GM12878 (cell line): ENCODE measurements at regions not wholly inside any gene's neighbourhood (a gene's known extent, or its start where the extent isn't known, plus 50 kb on each side); places are given as distances from the start of the nearest gene placed in this dataset.

Source experiments
- ATAC-seq: fragments of 200-7000 bp; cut with Tn5 transposase; 3 replicates; pipeline ENCODE4 v1.9.1; 2020; ENCODE audit warnings: mild to moderate bottlenecking, moderate library complexity
- BruUV-seq: library from RNA; stranded (reverse); fragments of 400-500 nt; replicated peaks from 2 replicates; lab custom pipeline; 2021; lab: Mats Ljungman, UMichigan
- CTCF ChIA-PET: fragments of 300-600 bp; sonication (Branson Sonifier 250); formaldehyde crosslinking; extraction: SDS; loops from one replicate; lab custom pipeline; 2021; ENCODE audit warnings: inconsistent platforms; lab: Yijun Ruan, JAX
- POLR2A ChIA-PET: fragments of 350-600 bp; formaldehyde crosslinking; extraction: SDS; loops from one replicate; lab custom pipeline; 2021; ENCODE audit warnings: inconsistent platforms; lab: Charles Lee
- RAD21 ChIA-PET: fragments of 300-600 bp; sonication (Branson Sonifier 250); formaldehyde crosslinking; loops from one replicate; lab custom pipeline; 2023; ENCODE audit warnings: antibody characterized with exemption; ENCODE audit not compliant: unreplicated experiment; lab: Charles Lee
- SMC1A ChIA-PET: fragments of 300-600 bp; sonication (Branson Sonifier 250); formaldehyde crosslinking; loops from one replicate; lab custom pipeline; 2023; ENCODE audit not compliant: unreplicated experiment, uncharacterized antibody; lab: Charles Lee
- DNase-seq: peaks from one replicate; pipeline ENCODE4 v3.0.0-alpha.2; 2011; ENCODE audit warnings: low read depth, low spot score
- FAIRE-seq: peaks from 3 replicates; lab custom pipeline; 2011; peaks lifted over from hg19 to GRCh38; lab: Jason Lieb, UNC
- H2AFZ ChIP-seq: 2 replicates; pipeline ENCODE4 v1.6.0; 2011; ENCODE audit warnings: low read depth, low read length, control low read depth; ENCODE audit not compliant: control insufficient read depth
- H3K27ac ChIP-seq: 2 replicates; pipeline ENCODE4 v1.5.1; 2011; ENCODE audit warnings: control low read depth; ENCODE audit not compliant: control insufficient read depth, insufficient read depth
- H3K27me3 ChIP-seq, 2 experiments: replicated peaks in 1 of 2; 2 replicates each; pipeline versions ENCODE4 v1.6.0 to v1.6.1; 2011; ENCODE audit warnings: low read length in 1 of 2; ENCODE audit not compliant: control insufficient read depth in 2 of 2, insufficient read depth in 2 of 2
- H3K36me3 ChIP-seq, 2 experiments: 2 replicates each; pipeline ENCODE4 v1.5.1; 2011; ENCODE audit warnings: low read length in 1 of 2; ENCODE audit not compliant: control insufficient read depth in 2 of 2, insufficient read depth in 2 of 2
- H3K4me1 ChIP-seq: 2 replicates; pipeline ENCODE4 v1.6.1; 2011; ENCODE audit warnings: mild to moderate bottlenecking, low read length, moderate library complexity, mixed read lengths; ENCODE audit not compliant: control insufficient read depth, insufficient read depth
- H3K4me2 ChIP-seq: 2 replicates; pipeline ENCODE4 v1.6.0; 2011; ENCODE audit warnings: control low read depth; ENCODE audit not compliant: control insufficient read depth, insufficient read depth
- H3K4me3 ChIP-seq: fragments of 200-600 bp; sonication (generic); 2 replicates; pipeline ENCODE4 v1.5.1; 2016
- H3K79me2 ChIP-seq: 2 replicates; pipeline ENCODE4 v1.6.0; 2011; ENCODE audit warnings: low read length; ENCODE audit not compliant: control insufficient read depth, insufficient read depth
- H3K9ac ChIP-seq: 2 replicates; pipeline ENCODE4 v1.8.0; 2011; ENCODE audit warnings: low read length, control low read depth, mixed read lengths; ENCODE audit not compliant: control insufficient read depth, insufficient read depth
- H3K9me3 ChIP-seq: replicated peaks from 3 replicates; pipeline ENCODE4 v1.5.1; 2011; ENCODE audit warnings: mild to moderate bottlenecking, low read length; ENCODE audit not compliant: control insufficient read depth, insufficient read depth
- H4K20me1 ChIP-seq: 2 replicates; pipeline ENCODE4 v1.6.0; 2011; ENCODE audit not compliant: control insufficient read depth, insufficient read depth
- CHD4 ChIP-seq: fragments of 200-600 bp; sonication (generic); IDR thresholded peaks from 2 replicates; pipeline ENCODE4 v1.6.1; 2016; ENCODE audit warnings: mild to moderate bottlenecking
- FOXM1 ChIP-seq: IDR thresholded peaks from 2 replicates; pipeline ENCODE4 v1.6.1; 2012; ENCODE audit warnings: low read depth, mild to moderate bottlenecking, inconsistent platforms, low read length, moderate library complexity
- JUND ChIP-seq: IDR thresholded peaks from 2 replicates; pipeline ENCODE4 v1.6.1; 2012; ENCODE audit warnings: low read depth, mild to moderate bottlenecking, low read length, improper control_type of control experiment, moderate library complexity
- KLF5 ChIP-seq: fragments of 450-650 bp; IDR thresholded peaks from 2 replicates; pipeline ENCODE4 v1.6.1; 2014; ENCODE audit warnings: mild to moderate bottlenecking; ENCODE audit not compliant: partially characterized antibody
- MXI1 ChIP-seq: fragments of 150-350 bp; IDR thresholded peaks from 2 replicates; pipeline ENCODE4 v1.6.1; 2011; ENCODE audit warnings: low read depth, mild to moderate bottlenecking, inconsistent platforms, low read length, improper control_type of control experiment
- NBN ChIP-seq: fragments of 450-650 bp; IDR thresholded peaks from 2 replicates; pipeline ENCODE4 v1.6.1; 2016
- RAD51 ChIP-seq: fragments of 450-650 bp; IDR thresholded peaks from 2 replicates; pipeline ENCODE4 v1.6.1; 2016; ENCODE audit warnings: moderate library complexity, mild to moderate bottlenecking, inconsistent platforms
- SIX5 ChIP-seq: IDR thresholded peaks from 2 replicates; pipeline ENCODE4 v1.6.1; 2011; ENCODE audit warnings: mild to moderate bottlenecking, low read depth, low read length, moderate library complexity; ENCODE audit not compliant: severe bottlenecking
- SMAD5 ChIP-seq: IDR thresholded peaks from 2 replicates; pipeline ENCODE4 v1.6.1; 2016; ENCODE audit warnings: antibody characterized with exemption, low read depth
- SMARCA5 ChIP-seq: fragments of 450-650 bp; IDR thresholded peaks from 2 replicates; pipeline ENCODE4 v1.6.1; 2017; ENCODE audit warnings: mild to moderate bottlenecking
- STAT3 ChIP-seq: IDR thresholded peaks from 2 replicates; pipeline ENCODE4 v1.6.1; 2011; ENCODE audit warnings: low read depth, low read length, improper control_type of control experiment
- YY1 ChIP-seq: IDR thresholded peaks from 2 replicates; pipeline ENCODE4 v1.6.1; 2011; ENCODE audit warnings: low read depth, mild to moderate bottlenecking, low read length
- ZNF207 ChIP-seq: fragments of 450-650 bp; IDR thresholded peaks from 2 replicates; pipeline ENCODE4 v1.6.1; 2014; ENCODE audit warnings: antibody characterized with exemption, mild to moderate bottlenecking, borderline replicate concordance
- WGBS: methylation state at CpG from one replicate; pipeline ENCODE4 v1.1.6; 2016; ENCODE audit warnings: low lambda C conversion rate; ENCODE audit not compliant: insufficient replicate concordance, insufficient coverage; ENCODE audit errors: missing lambda C conversion rate; 5-methylcytosine and 5-hydroxymethylcytosine counted together
- in situ Hi-C: fragments of 300-500 bp; cut with MboI; formaldehyde crosslinking; loops from 9 replicates; pipeline ENCODE4 v1.14.3; 2018; ENCODE audit warnings: mixed read lengths
- intact Hi-C: fragments of 100-400 bp; cut with micrococcal nuclease; formaldehyde crosslinking; loops from one replicate; pipeline ENCODE4 v1.14.2; 2022; ENCODE audit not compliant: unreplicated experiment
- TF ChIP-seq, protein P1 (sequence below): fragments of 450-650 bp; IDR thresholded peaks from 2 replicates; pipeline ENCODE4 v1.6.1; 2016; ENCODE audit warnings: mild to moderate bottlenecking, moderate library complexity, borderline replicate concordance
- TF ChIP-seq, protein P2 (sequence below): IDR thresholded peaks from 2 replicates; pipeline ENCODE4 v1.6.1; 2011; ENCODE audit warnings: borderline replicate concordance, low read depth, mild to moderate bottlenecking, moderate library complexity, mixed read lengths, low read length; ENCODE audit not compliant: insufficient read depth; ENCODE audit errors: extremely low read length
- TF ChIP-seq, protein P3 (sequence below): fragments of 450-650 bp; IDR thresholded peaks from 2 replicates; pipeline ENCODE4 v1.6.1; 2016; ENCODE audit warnings: mild to moderate bottlenecking
- TF ChIP-seq, protein P4 (sequence below): fragments of 450-650 bp; IDR thresholded peaks from 2 replicates; pipeline ENCODE4 v1.6.1; 2017; ENCODE audit warnings: borderline replicate concordance

DNA sequence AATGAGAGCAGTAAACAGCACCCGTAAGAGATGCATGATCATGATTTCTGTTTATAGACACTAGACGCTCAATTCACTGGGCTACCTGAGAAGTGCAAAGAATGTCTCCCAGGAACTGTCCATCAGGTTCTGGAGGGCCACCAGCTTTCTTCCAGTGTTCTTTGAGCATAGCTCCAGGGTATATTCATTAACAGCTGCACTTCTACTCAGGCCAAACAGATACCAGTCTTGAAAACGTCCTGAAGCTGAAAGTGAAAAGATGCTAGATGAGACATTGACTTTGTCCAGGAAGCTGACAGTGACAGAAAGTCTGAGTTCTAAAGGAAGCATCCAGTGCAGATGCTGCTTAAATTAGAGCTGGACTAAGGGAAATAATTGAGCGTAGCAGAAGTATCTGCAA is 488.7 kb upstream of the TYRP1 start:
- no peak for DNase-seq
- POLR2A ChIA-PET = no interaction called here
- H4K20me1 ChIP-seq = no peaks in the 10 kb centered on the region
- BruUV-seq = no TSS peak
- SMC1A ChIA-PET = no interaction called here
- H2AFZ ChIP-seq = no peak overlapping the region
- no peak overlapping the region for H3K9ac ChIP-seq
- in situ Hi-C loops = no loop called here
- ATAC-seq = no peak
- FAIRE-seq = no peak
- H3K4me3 ChIP-seq = no peak overlapping the region
- H3K27ac ChIP-seq = no peak overlapping the region
- H3K9me3 ChIP-seq = no peaks in the 10 kb centered on the region
- RAD21 ChIA-PET = no interaction called here
- no peak overlapping the region for H3K4me2 ChIP-seq
- intact Hi-C loops = no loop called here
- no peaks in the 10 kb centered on the region for H3K4me1 ChIP-seq
- no peaks in the 10 kb centered on the region for H3K79me2 ChIP-seq
- no peaks in the 10 kb centered on the region for H3K36me3 ChIP-seq
- 19% methylated on average over 4 of the region's 4 CpGs for WGBS
- CTCF ChIA-PET = no interaction called here
- no peaks in the 10 kb centered on the region for H3K27me3 ChIP-seq
- TF ChIP-seq SIX5 = no peak
- no peak for TF ChIP-seq ZNF207
- no peak for TF ChIP-seq NBN
- no peak for TF ChIP-seq RAD51
- TF ChIP-seq STAT3 = no peak
- TF ChIP-seq, protein P1, sequence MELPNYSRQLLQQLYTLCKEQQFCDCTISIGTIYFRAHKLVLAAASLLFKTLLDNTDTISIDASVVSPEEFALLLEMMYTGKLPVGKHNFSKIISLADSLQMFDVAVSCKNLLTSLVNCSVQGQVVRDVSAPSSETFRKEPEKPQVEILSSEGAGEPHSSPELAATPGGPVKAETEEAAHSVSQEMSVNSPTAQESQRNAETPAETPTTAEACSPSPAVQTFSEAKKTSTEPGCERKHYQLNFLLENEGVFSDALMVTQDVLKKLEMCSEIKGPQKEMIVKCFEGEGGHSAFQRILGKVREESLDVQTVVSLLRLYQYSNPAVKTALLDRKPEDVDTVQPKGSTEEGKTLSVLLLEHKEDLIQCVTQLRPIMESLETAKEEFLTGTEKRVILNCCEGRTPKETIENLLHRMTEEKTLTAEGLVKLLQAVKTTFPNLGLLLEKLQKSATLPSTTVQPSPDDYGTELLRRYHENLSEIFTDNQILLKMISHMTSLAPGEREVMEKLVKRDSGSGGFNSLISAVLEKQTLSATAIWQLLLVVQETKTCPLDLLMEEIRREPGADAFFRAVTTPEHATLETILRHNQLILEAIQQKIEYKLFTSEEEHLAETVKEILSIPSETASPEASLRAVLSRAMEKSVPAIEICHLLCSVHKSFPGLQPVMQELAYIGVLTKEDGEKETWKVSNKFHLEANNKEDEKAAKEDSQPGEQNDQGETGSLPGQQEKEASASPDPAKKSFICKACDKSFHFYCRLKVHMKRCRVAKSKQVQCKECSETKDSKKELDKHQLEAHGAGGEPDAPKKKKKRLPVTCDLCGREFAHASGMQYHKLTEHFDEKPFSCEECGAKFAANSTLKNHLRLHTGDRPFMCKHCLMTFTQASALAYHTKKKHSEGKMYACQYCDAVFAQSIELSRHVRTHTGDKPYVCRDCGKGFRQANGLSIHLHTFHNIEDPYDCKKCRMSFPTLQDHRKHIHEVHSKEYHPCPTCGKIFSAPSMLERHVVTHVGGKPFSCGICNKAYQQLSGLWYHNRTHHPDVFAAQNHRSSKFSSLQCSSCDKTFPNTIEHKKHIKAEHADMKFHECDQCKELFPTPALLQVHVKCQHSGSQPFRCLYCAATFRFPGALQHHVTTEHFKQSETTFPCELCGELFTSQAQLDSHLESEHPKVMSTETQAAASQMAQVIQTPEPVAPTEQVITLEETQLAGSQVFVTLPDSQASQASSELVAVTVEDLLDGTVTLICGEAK = no peak
- no peak for TF ChIP-seq FOXM1
- TF ChIP-seq JUND = no peak
- TF ChIP-seq, protein P2, sequence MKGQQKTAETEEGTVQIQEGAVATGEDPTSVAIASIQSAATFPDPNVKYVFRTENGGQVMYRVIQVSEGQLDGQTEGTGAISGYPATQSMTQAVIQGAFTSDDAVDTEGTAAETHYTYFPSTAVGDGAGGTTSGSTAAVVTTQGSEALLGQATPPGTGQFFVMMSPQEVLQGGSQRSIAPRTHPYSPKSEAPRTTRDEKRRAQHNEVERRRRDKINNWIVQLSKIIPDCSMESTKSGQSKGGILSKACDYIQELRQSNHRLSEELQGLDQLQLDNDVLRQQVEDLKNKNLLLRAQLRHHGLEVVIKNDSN = no peak
- no peak for TF ChIP-seq SMAD5
- TF ChIP-seq SMARCA5 = no peak
- no peak for TF ChIP-seq MXI1
- TF ChIP-seq, protein P3, sequence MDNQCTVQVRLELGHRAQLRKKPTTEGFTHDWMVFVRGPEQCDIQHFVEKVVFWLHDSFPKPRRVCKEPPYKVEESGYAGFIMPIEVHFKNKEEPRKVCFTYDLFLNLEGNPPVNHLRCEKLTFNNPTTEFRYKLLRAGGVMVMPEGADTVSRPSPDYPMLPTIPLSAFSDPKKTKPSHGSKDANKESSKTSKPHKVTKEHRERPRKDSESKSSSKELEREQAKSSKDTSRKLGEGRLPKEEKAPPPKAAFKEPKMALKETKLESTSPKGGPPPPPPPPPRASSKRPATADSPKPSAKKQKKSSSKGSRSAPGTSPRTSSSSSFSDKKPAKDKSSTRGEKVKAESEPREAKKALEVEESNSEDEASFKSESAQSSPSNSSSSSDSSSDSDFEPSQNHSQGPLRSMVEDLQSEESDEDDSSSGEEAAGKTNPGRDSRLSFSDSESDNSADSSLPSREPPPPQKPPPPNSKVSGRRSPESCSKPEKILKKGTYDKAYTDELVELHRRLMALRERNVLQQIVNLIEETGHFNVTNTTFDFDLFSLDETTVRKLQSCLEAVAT = no peak
- no peak for TF ChIP-seq YY1
- TF ChIP-seq, protein P4, sequence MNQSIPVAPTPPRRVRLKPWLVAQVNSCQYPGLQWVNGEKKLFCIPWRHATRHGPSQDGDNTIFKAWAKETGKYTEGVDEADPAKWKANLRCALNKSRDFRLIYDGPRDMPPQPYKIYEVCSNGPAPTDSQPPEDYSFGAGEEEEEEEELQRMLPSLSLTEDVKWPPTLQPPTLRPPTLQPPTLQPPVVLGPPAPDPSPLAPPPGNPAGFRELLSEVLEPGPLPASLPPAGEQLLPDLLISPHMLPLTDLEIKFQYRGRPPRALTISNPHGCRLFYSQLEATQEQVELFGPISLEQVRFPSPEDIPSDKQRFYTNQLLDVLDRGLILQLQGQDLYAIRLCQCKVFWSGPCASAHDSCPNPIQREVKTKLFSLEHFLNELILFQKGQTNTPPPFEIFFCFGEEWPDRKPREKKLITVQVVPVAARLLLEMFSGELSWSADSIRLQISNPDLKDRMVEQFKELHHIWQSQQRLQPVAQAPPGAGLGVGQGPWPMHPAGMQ = no peak
- no peak for TF ChIP-seq KLF5
- no peak for TF ChIP-seq CHD4
